ENCODE measurements at regions not wholly inside any gene's neighbourhood (a gene's known extent, or its start where the extent isn't known, plus 50 kb on each side); places are given as distances from the start of the nearest gene placed in this dataset.

DNA sequence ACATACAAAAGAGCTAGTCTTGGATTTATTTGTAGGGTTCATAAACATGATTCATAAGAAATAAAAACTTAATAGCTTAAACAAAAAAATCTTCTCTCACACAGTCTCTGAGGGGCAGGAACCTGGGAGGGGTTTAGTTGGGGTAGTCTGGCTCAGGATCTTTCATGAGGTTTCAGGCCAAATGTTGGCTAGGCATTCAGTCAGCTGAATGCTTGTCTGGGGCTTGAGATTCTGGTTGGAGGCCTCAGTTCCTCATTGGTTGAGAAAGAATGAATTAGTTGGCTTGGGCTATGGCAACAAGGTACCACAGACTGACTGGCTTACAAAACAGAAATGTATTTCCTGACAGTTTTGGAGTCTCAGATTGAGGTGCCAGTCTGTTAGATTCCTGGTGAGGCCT, 74.3 kb downstream of the ANKRD7 start:
- peaks cover 8% of the 10 kb centered on the region for H3K27me3 Mint-ChIP-seq

DNA sequence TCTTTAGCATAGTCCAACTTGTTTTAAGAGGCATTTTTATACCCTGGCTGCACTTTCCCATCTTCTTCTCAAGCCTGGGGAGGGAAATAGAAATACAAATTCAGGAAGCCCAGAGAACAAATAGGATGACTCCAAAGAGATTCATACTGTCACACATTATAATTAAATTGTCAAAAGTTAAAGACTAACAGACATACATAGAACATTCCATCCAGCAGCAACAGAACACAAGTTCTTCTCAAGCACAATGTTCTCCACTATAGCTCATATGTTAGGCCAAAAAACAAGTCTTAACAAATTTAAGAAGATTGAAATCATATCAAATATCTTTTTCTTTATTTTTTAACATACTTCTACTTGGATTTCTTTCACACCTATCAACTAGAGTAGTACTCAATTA, 75.7 kb downstream of the ANKRD7 start:
- H3K27me3 Mint-ChIP-seq, result peaks cover 14% of the 10 kb centered on the region
- H3K27ac Mint-ChIP-seq, result no peak overlapping the region
- no peak overlapping the region for H3K4me3 Mint-ChIP-seq
- peaks cover 3% of the 10 kb centered on the region for H3K9me3 Mint-ChIP-seq
- ATAC-seq, result no peak
- no peaks in the 10 kb centered on the region for H3K4me1 Mint-ChIP-seq
- H3K36me3 Mint-ChIP-seq, result no peaks in the 10 kb centered on the region

More for the DNA sequence above, 74.3 kb downstream of the ANKRD7 start:
- H3K9me3 Mint-ChIP-seq, result peaks cover 3% of the 10 kb centered on the region
- no peak overlapping the region for H3K4me3 Mint-ChIP-seq
- no peaks in the 10 kb centered on the region for H3K4me1 Mint-ChIP-seq
- H3K27ac Mint-ChIP-seq, result no peak overlapping the region
- H3K36me3 Mint-ChIP-seq, result no peaks in the 10 kb centered on the region
- no peak for ATAC-seq

DNA sequence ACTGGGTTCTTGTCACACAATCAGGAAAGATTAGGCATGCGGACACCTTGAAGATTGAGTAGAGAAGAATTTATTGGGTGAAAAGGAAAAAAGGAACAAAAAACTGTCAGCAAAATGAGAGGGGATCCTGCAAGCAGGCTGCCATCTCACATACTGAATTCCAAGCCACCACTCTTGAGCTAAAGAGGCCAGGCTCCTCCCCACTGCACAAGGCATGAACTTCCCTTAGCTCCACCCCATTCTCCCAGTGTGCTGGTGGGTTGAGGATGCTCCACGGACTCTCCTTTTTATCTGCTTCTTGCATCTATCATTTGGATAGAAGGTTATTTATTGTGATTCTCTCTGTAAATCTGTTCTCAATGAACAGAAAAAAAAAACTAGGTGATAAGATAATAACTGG, 79.6 kb downstream of the ANKRD7 start:
- no peak overlapping the region for H3K4me3 Mint-ChIP-seq
- no peak for ATAC-seq
- no peak overlapping the region for H3K27ac Mint-ChIP-seq
- H3K9me3 Mint-ChIP-seq, result peaks cover 2% of the 10 kb centered on the region
- no peaks in the 10 kb centered on the region for H3K4me1 Mint-ChIP-seq
- H3K27me3 Mint-ChIP-seq, result peaks cover 14% of the 10 kb centered on the region
- H3K36me3 Mint-ChIP-seq, result no peaks in the 10 kb centered on the region

DNA sequence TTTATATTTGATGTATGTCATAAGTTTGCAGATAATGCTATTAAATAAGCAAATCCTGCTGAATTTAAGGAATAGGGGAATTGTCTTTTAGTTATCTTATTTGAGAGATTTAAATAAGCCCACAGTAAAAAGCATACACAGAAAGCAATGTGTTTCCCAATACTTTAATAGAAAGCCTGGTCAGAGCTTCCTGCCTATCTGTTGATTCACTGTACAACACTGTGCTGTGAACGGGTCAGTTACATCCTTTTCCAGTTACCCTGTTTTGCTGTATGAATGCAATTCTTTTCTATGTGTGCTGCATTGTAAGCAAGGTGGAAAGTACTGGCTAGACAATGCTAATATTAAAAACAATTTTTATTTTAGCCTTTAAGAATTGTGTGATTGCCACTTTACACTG, 81.2 kb downstream of the ANKRD7 start:
- no peaks in the 10 kb centered on the region for H3K36me3 Mint-ChIP-seq
- H3K27ac Mint-ChIP-seq, result no peak overlapping the region
- H3K4me1 Mint-ChIP-seq, result no peaks in the 10 kb centered on the region
- no peak for ATAC-seq
- peaks cover 6% of the 10 kb centered on the region for H3K27me3 Mint-ChIP-seq
- no peak overlapping the region for H3K4me3 Mint-ChIP-seq
- peaks cover 4% of the 10 kb centered on the region for H3K9me3 Mint-ChIP-seq

DNA sequence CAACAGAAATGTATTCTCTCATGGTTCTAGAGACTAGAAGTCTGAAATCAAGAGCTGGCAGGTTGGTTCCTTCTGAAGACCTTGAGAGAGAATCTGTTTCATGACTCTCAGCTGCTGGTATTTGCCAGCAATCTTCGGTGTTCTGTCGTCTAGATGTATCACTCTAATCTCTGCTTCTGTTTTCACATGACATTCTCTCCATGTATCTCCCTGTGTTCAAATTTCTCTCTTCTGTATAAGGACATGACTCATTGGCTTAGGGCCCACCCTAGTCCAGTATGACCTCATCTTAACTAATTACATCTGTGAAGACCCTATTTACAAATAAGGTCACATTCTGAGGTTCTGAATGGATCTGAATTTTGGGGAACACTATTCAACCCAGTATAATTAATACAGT, 82.3 kb downstream of the ANKRD7 start:
- peaks cover 4% of the 10 kb centered on the region for H3K9me3 Mint-ChIP-seq
- no peaks in the 10 kb centered on the region for H3K4me1 Mint-ChIP-seq
- no peak for ATAC-seq
- H3K27ac Mint-ChIP-seq, result no peak overlapping the region
- H3K36me3 Mint-ChIP-seq, result no peaks in the 10 kb centered on the region
- H3K4me3 Mint-ChIP-seq, result no peak overlapping the region
- H3K27me3 Mint-ChIP-seq, result peaks cover 6% of the 10 kb centered on the region

DNA sequence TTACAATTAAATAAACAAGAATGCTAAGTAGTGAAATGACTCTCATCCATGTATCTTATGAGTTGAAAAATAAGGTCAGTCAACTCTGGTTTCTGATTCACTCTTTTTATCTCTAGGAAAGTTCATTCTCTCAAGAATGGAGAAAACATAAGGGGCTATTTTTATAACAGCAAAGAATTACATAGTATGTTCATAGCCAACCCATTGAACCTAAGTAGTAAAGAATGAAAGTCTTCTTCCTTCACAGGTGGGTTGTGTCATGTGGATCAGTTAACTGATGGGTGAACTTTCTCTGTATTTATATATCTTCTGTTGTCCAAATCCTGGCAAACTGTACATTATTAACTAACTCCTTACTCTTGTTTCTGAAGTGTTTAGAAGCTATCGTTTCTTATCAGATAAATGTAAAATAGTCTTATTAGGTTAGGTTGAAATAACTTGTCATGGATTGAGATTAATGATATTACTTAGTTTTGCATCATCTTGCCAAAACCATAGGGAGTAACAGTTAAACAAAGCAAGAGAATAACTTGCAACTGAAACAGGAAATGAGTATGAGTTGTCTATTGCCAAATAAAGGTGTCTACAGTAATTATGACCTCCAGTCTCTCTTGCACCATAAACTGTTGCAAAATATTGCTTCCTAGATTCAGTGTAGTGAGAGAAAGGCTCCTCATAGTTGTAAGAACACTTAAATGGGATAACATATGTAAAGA, 86.8 kb downstream of the ANKRD7 start:
- Mint-ChIP-seq H3K4me1 (no peaks in the 10 kb centered on the region), H3K36me3 (no peaks in the 10 kb centered on the region), H3K4me3 (no peak overlapping the region), H3K9me3 (peaks cover 10% of the 10 kb centered on the region), H3K27ac (no peak overlapping the region), H3K27me3 (no peaks in the 10 kb centered on the region)
- ATAC-seq, result no peak

DNA sequence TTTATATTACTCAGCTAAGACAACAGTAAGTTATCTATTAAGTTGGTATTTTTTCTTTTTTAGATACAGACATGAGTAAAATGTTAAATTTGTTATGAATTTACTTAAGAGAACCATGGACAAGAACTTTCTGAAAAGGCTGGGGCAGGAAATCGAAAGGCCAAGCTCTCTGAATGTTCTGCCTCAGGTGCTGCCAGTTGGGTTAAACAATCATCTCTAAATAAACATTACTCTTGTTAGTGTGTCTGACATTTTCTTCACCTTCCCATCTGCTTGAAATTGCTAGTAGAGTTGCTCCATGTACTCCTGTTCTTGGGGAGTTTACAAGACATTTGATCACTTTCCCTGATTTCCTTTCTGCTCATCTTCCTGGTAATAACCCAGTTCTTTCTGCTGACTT, 87.5 kb downstream of the ANKRD7 start:
- Mint-ChIP-seq H3K4me1 (no peaks in the 10 kb centered on the region), H3K27ac (no peak overlapping the region), H3K36me3 (no peaks in the 10 kb centered on the region), H3K27me3 (peaks cover 6% of the 10 kb centered on the region), H3K4me3 (no peak overlapping the region), H3K9me3 (peaks cover 10% of the 10 kb centered on the region)
- no peak for ATAC-seq

DNA sequence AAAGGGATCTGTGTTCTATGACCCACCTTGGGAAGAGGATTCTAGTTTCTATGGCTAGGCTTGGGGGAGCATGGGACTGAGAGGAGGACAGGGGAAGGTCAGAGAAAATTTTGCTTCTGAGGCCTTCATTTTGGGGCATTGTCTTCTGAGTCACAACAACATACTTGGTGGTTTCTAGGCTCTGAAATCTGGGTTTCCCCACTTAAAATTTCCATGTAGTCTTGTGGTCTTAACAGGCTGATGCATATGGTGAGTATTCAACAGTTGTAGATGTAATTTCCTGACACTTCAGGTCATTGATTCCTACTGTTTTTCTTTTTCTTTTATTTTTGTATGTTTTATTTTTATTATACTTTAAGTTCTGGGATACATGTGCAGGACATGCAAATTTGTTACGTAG, 88.5 kb downstream of the ANKRD7 start:
- no peak for ATAC-seq
- Mint-ChIP-seq H3K9me3 (peaks cover 10% of the 10 kb centered on the region), H3K4me3 (no peak overlapping the region), H3K27ac (no peak overlapping the region), H3K4me1 (no peaks in the 10 kb centered on the region), H3K27me3 (peaks cover 10% of the 10 kb centered on the region), H3K36me3 (no peaks in the 10 kb centered on the region)

DNA sequence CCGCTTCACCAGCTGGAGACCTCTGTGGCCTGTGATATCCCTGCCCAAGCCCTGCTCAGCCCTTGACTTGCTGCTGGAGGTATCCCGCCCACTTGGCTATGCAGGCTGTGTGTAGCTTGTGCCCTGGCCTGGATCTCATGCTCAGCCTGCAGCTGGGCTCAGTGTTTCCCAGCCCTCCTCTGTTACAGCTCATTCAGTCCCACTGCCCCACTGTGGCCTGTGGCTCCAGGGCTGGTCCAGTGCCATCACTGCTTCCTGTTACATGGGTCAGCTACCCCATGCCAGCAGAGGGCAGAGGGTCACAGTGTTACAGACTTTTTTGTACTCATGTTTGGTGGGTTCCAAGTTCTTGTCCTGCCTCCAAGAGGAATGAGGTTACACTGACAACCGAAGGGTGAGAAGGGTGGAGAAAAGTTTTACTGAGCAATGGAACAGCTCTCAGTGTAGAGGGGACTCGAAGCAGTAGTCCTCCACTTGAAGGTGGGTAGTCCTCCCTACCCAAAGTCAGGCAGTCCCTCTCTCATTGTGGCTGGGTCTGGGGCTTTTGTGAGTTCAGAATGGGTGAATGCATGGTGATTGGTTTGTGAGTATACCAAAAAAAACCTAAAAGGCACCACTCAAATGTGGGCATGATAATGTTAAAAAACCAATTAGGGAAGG, 100.4 kb downstream of the ANKRD7 start:
- Mint-ChIP-seq H3K9me3 (no peaks in the 10 kb centered on the region), H3K27me3 (peaks cover 36% of the 10 kb centered on the region), H3K4me3 (no peak overlapping the region), H3K4me1 (no peaks in the 10 kb centered on the region), H3K36me3 (no peaks in the 10 kb centered on the region), H3K27ac (no peak overlapping the region)
- peak; percentile 55 for ATAC-seq

DNA sequence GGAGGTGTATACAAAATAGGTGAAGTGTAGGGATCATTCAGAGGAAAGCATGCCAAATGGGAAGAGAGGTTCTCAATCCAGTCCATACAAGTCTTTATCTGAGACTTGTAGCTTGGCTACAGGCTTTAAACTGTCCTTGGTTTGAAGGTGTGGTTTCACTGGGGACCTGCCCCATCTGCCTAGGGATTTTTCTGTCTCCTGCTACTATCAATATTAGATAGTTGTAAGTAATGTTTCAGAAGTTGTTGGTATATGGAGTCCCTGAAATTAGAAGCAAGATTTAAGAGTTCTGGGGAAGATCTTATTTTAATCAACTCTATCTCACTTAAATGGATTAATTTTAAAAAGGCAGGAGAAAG, 100.9 kb downstream of the ANKRD7 start:
- Mint-ChIP-seq H3K36me3 (no peaks in the 10 kb centered on the region), H3K4me3 (no peak overlapping the region), H3K4me1 (no peaks in the 10 kb centered on the region), H3K27me3 (peaks cover 32% of the 10 kb centered on the region), H3K27ac (no peak overlapping the region), H3K9me3 (no peaks in the 10 kb centered on the region)
- no peak for ATAC-seq

DNA sequence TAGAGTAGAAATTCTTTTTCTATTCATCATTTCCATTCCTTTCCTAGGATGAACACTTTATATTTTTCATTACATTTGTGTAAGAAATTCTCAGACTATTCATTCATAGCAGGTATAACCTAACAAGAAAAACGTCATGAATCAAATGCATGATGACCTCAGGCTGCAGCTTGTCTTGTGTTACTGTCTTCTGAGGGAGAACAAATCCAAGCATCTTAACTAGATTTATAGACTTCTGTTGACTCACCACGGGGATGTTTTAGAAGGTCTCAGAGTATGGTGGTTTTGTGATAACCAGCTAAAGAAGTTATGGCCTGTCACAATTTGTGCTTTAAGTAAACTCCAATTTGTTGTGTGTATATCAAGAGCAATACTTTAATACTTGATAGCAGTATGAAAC, 102.7 kb downstream of the ANKRD7 start:
- no peak for ATAC-seq
- Mint-ChIP-seq H3K4me1 (no peaks in the 10 kb centered on the region), H3K36me3 (no peaks in the 10 kb centered on the region), H3K27me3 (peaks cover 15% of the 10 kb centered on the region), H3K27ac (no peak overlapping the region), H3K4me3 (no peak overlapping the region), H3K9me3 (no peaks in the 10 kb centered on the region)

DNA sequence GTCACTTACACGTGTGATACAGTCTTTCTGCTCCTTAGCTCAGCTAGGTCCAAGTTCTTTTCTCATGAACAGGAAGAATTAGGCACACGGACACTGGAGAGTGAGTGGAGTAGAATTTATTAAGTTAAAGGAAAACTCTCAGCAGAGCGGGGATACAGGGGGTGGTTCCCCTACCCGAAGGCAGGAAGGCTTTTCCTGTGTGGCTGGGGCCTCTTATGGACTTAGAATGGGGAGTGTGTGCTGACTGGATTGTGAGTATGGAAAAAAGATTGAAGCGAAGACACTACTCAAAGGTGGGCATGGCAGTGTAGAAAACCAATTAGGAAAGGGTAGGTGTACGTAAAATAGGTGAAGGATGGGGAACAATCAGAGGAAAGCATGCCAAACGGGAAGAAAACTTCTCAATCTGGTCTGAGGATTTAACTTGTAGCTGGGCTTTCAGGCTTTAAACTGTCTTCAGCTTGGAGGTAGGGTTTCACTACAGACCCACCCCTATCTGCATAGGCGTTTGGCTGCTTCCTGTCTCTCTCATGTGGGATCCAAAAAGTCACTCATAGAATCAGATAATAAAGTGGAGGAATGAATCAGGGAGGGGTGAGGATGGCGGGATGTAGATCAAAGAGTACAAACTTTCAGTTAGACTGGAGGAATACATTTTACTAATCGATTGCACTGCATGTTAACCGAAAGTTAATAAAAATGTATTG, 104.2 kb downstream of the ANKRD7 start:
- no peak for ATAC-seq
- H3K27ac Mint-ChIP-seq, result no peak overlapping the region
- H3K27me3 Mint-ChIP-seq, result peaks cover 13% of the 10 kb centered on the region
- H3K36me3 Mint-ChIP-seq, result no peaks in the 10 kb centered on the region
- no peaks in the 10 kb centered on the region for H3K9me3 Mint-ChIP-seq
- no peaks in the 10 kb centered on the region for H3K4me1 Mint-ChIP-seq
- H3K4me3 Mint-ChIP-seq, result no peak overlapping the region

DNA sequence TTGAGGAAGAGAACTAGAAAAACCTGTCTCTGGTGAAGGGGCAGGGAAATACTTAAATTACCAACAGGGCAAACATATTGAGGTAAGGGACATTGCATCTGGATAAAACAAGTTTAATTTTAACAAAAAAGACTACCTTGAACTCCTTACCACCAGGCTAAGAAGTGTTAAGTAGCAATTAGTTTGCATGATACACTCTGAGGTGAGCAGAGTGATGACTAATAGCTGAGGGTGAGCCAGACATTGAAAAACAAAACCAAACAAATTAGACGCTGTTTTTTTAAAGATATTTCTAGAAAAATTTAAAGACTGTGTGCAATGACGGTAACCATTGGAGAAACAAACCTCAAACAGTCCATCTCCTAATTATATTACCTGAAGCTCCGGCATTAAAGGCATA, 105.9 kb downstream of the ANKRD7 start:
- ATAC-seq, result no peak
- peaks cover 13% of the 10 kb centered on the region for H3K27me3 Mint-ChIP-seq
- H3K27ac Mint-ChIP-seq, result no peak overlapping the region
- no peaks in the 10 kb centered on the region for H3K9me3 Mint-ChIP-seq
- H3K36me3 Mint-ChIP-seq, result no peaks in the 10 kb centered on the region
- no peak overlapping the region for H3K4me3 Mint-ChIP-seq
- no peaks in the 10 kb centered on the region for H3K4me1 Mint-ChIP-seq

DNA sequence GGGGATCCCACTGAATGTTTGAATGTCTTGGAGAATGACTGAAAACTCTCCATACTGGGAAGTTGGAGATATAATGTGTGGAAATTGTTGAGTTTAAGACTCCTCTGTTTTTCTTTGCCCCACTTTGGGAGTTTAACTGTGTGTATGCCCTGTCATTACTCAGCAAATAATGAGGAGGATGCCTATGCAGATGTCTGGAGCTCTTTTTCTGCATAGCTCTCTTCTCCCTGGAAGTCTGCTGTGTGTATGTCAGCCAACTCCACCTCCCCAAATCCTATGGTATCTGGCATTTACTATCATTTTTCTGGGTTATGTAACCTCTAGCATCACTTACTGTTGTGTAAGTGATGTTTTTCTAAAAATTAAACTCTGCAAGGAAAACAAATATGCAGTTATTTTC, 122.2 kb downstream of the ANKRD7 start:
- Mint-ChIP-seq H3K27ac (no peak overlapping the region), H3K4me1 (peaks cover 7% of the 10 kb centered on the region), H3K9me3 (no peaks in the 10 kb centered on the region), H3K27me3 (peaks cover 6% of the 10 kb centered on the region), H3K4me3 (no peak overlapping the region), H3K36me3 (no peaks in the 10 kb centered on the region)
- ATAC-seq, result no peak

DNA sequence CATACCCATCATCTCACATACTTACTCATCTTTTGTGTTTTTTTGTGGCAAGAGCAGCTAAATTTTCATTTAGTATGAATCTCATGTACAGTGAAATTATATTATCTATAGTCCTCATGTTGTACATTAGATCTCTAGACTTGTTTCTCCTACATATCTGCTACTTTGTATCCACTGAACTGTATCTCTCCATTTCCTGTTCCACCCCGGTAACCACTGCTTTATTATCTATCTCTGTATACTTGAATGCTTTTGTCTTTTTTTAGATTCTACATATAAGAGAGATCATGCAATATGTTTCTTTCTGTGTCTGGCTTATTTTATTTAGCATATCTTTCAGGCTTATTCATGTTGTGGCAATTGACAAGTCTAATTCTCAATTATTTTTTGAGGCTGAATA, 125.1 kb downstream of the ANKRD7 start:
- no peak overlapping the region for H3K27ac Mint-ChIP-seq
- no peak overlapping the region for H3K4me3 Mint-ChIP-seq
- no peak for ATAC-seq
- no peaks in the 10 kb centered on the region for H3K36me3 Mint-ChIP-seq
- peaks cover 7% of the 10 kb centered on the region for H3K4me1 Mint-ChIP-seq
- no peaks in the 10 kb centered on the region for H3K9me3 Mint-ChIP-seq
- H3K27me3 Mint-ChIP-seq, result peaks cover 6% of the 10 kb centered on the region

DNA sequence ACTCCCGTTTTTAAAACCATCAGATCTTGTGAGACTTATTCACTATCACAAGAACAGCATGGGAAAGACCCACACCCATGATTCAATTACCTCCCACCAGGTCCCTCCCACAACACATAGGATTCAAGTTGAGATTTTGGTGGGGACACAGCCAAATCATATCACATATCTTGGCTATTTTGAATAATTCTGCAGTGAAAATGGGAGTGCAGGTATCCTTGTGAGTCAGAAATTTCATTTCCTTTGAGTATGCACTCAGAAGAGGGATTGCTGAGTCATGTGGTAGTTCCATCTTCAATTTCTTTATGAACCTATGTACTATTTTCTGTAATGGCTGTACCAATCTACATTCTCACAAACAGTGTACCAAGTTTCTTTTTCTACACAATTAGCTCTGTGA, 125.8 kb downstream of the ANKRD7 start:
- Mint-ChIP-seq H3K9me3 (no peaks in the 10 kb centered on the region), H3K36me3 (no peaks in the 10 kb centered on the region), H3K4me3 (no peak overlapping the region), H3K27me3 (peaks cover 6% of the 10 kb centered on the region), H3K27ac (no peak overlapping the region), H3K4me1 (peaks cover 7% of the 10 kb centered on the region)
- no peak for ATAC-seq

Measured in stimulated activated memory B cell treated with anti-CD40 and anti-IgM and Interleukin-4, amounts not matched to agents 10 μg/mL and 1 μg/mL and 100 μg/mL, for 72 hours (primary cell).